Activated T-cell treated with anti-CD3 and anti-CD28 coated beads for 4 hours (primary cell): ENCODE measurements at regions not wholly inside any gene's neighbourhood (a gene's known extent, or its start where the extent isn't known, plus 50 kb on each side); places are given as distances from the start of the nearest gene placed in this dataset.

Experiments
- DNase-seq: peaks from one replicate; pipeline ENCODE4 v3.0.0-alpha.2; 2020

GRCh38 chr16:5496013-5496412 lies 398.4 kb upstream of the EEF2KMT start:
- DNase-seq, result no peak

DNA sequence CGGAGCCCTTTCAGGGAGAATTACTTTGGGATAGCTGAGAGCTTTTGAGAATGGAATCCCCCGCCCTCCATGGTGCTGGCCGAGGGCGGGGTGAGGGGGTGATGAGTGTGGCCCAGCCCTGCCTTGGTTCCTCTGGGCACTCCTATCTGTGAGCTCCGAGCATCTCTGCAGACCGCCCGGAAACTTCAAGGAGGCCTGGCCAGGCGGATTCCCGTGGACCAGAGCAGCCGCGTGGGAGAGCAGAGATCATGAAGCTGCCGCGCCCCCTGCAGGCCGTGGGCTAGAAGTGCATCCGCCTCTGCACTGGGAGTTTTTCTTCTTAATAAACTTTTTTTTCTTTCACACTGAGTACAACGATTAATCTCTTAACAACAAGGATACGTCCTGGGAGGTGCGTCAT lies 392.9 kb upstream of the EEF2KMT start:
- no peak for DNase-seq

- no peak for DNase-seq
Observed at GRCh38 chr16:5488581-5488980, 391.0 kb upstream of the EEF2KMT start.

DNA sequence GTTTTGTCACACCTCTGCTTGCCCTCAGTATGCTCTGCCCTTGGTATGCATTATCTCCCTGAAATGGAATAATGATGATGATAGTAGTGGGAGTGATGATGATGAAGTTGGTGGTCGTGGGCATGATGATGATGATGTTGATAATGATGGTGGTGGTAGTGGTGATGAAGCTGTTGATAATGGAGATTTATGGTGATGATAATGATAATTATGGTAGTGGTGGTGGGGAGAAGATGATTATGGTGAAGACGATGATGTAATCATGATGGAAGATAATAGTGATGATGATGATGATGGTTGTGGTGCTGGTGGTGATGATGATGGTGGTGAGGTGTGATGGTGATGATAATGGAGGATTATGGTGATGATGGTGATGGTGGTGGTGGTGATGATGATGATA lies 390.1 kb upstream of the EEF2KMT start:
- DNase-seq, result no peak

GRCh38 chr16:5482256-5482655 lies 384.7 kb upstream of the EEF2KMT start:
- no peak for DNase-seq

- no peak for DNase-seq
Observed at GRCh38 chr16:5480431-5481195, 383.0 kb upstream of the EEF2KMT start.

GRCh38 chr16:5479926-5480325 lies 382.3 kb upstream of the EEF2KMT start:
- DNase-seq, result no peak

DNA sequence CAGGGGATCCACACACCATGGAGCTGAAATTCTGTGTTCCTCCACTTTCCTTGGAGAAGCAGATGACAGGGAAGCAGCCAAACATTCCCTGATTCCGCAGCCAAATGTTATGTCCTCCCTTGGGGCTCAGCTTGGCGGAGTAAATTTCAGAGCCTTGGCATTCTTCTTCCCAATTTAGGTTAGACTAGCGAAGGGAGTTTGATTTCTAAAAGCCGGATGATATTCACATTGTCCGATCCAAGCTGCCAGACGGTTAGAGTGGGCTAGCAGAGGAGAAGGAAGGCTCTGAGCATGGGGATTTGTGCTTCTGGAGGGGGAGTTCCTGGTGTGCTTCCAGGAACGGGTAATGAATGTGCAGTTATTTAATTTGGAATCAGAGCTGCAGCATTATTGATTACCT lies 380.4 kb upstream of the EEF2KMT start:
- no peak for DNase-seq

- no peak for DNase-seq
Observed at GRCh38 chr16:5477251-5477650, 379.7 kb upstream of the EEF2KMT start.

DNA sequence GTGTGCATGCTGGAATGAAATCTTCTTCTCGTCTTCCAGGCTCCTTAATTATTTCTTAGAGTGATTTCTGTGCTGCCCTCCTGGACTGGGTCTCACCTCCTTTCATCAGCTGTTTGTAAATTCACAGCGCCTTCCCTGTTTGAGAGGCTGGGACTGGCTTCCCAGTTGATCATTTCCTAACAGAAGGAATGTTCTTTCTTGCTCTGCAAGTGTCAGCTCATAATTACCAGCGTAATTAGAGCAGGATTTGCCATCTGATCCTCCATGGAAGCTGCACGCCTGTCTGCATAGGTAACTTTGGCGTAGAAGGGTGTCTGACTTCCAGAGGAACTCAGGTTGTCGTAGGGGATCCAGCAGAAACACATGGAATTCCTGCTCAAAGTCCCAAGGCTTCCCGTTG lies 375.0 kb upstream of the EEF2KMT start:
- DNase-seq, result no peak

DNA sequence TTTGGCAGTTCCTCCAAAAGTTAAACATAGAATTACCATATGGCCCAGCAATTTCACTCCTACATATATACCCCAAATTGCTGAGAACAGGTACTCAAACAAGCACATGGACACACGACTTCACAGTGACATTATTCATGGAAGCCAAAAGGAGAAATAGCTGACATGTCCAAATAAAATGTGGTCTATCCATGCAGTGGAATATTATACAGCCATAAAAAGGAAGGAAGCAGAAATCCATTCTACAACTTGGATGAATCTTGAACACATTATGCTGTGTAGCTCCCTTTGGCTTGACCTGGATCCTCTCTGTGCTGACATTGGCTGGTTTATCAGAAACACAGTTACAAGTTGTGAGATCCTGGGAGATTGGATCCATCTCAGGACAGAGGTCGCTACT lies 370.9 kb upstream of the EEF2KMT start:
- DNase-seq, result no peak

- DNase-seq, result no peak
Observed at GRCh38 chr16:5467552-5467951, 370.0 kb upstream of the EEF2KMT start.

- no peak for DNase-seq
Observed at GRCh38 chr16:5466551-5466950, 369.0 kb upstream of the EEF2KMT start.

DNA sequence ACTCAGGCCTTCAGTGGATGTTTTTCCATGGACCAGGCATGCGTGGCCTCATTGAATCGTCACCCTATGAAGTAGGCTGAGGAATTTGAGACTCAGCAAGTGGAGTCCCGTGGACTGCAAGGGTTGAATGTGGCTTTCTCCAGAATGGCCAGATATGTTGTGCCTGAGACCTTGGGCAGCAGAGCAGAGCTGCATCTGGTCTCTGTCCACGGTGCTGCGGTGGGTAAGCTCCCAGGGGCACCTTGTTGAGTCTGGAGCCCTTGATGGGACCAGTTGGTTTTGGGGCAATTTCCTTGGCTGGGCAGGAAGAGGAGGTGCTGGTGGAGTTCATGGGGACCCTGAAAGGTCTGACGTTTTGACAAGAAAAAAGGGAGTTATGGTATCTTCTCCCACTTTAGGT lies 368.1 kb upstream of the EEF2KMT start:
- DNase-seq, result no peak

- DNase-seq, result no peak
Observed at GRCh38 chr16:5463820-5464219, 366.2 kb upstream of the EEF2KMT start.

DNA sequence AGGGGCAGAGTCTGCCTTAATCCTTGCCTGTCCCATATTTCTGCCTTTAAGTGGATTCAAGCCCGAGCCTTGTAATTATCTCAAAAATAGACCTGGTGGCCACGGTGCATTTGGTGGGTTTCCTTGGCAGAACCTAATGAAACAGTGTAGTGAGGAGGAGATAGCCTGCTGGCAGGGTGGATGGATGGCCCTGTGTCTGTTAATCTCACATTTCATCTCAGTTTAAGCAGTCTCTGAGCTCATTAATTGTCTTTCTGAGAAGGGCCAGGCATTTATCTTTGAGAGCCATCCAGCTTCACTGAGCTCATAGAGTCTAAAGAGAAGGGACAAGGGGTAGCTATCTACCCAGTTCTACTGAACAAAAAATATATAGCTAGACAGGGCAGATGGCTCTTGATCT lies 364.0 kb upstream of the EEF2KMT start:
- DNase-seq, result no peak

GRCh38 chr16:5461141-5461540 lies 363.5 kb upstream of the EEF2KMT start:
- DNase-seq, result no peak

DNA sequence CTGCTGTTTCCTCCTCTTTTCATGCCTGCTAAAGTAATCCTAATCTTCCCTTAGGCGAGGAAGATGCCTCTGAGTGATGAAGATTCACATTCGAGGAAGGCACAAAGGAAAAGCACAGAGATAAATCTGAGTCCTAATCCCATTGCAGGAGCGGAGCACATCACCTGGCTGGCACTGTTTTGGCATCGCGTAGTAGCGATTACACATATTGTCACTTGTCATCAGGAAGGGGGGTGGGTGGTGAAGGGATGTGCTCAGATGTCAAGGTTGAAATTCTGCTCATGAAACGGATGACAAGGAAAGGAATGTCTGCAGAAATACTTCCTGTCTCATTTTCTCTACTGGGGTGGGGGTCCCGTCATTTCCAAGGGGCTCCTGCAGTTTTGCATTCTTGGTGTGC lies 363.1 kb upstream of the EEF2KMT start:
- no peak for DNase-seq

- DNase-seq, result no peak
Observed at GRCh38 chr16:5459863-5460262, 362.3 kb upstream of the EEF2KMT start.

DNA sequence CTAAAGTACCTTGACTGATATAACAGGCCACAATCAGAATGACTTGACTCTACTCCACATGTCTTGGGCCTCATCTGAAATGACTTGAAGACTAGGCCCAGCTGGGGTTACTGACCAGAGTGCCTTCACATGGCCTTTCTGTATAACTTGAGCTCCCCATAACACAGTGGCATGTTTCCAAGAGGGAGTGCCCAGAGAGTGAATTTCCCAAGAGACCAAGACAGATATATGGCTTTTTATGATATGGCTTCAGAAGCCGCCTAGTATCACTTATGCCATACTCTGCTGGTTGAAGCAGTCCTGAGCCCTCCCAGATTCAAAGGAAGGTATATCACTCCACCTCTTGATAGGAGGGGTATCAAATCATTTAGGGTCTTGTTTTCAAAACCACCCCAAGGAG lies 357.5 kb upstream of the EEF2KMT start:
- no peak for DNase-seq

DNA sequence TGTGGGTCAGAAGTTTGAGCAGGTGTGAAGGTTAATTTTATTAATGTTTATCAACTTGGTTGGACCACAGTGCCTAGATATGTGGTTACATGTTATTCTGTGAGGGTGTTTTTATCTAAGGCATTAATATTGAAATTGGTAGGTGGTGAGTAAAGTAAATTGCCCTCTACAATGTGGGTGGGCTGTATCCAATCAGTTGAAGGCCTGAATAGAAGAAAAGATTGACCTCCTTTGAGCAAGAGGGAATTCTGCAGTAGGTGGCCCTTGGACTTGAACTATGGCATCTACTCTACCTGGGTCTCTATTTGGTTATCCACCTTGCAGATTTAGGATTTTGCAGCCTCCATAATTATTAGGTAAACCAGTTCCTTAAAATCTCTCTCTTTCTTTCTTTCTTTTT lies 356.8 kb upstream of the EEF2KMT start:
- DNase-seq, result no peak

DNA sequence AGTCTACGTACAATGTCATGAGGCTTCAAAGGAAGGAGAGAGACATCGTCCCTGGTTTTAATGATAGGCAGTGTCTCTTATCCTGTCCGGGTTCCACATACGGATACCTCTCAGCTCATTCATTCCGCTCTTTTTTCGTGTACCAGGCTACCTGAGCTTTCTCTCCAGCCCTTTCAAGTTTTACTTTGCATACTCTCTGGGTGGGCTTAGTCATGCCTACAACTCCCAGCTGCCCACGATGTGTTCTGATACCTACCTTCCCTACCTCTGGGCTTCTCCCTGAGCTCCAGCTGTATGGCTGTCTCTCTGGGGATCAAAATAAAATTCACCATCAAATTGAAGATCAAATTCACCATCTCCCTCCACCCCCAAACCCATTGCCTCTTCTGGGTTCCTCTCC lies 354.0 kb upstream of the EEF2KMT start:
- no peak for DNase-seq

- no peak for DNase-seq
Observed at GRCh38 chr16:5450409-5451104, 353.0 kb upstream of the EEF2KMT start.

DNA sequence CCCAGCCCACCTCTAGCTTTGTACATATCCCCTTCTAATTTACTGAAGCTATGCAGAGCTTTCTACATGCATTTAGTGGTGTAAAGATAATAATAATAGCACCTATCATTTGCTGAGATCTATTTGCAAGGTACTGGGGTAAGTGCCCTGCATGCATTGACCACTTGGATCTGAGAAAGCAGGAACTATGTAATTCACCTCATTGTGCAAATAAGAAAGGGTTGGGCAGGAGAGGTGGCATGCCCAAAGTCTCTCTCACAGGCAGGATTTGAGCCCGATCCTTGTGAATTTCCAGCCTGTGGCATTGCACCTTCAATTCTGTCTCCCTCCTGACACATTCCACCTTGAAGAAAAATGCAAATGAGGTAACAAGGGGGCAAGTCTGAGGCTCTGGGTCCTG lies 352.3 kb upstream of the EEF2KMT start:
- DNase-seq, result no peak

DNA sequence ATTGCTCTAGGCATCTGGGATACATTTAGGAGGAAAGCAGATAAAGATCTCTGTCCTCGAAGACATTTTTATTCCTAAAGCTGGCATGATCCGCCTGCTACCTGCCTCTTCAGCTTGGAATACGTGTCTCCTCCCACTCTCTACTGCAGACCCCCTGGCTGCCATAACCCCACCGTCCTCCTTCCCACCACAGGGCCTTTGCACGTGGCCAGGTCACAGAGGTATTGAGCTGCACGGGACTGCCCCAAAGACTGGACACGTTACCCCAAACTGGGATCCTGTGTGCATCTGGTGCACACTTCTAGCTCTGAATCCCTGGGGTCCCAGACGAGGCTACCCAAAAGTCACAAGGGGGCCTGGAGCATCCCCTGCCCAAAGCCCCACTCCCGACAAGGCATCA lies 351.2 kb upstream of the EEF2KMT start:
- DNase-seq, result no peak
